ENCODE measurements at regions not wholly inside any gene's neighbourhood (a gene's known extent, or its start where the extent isn't known, plus 50 kb on each side); places are given as distances from the start of the nearest gene placed in this dataset.
A peak's percentile ranks its signal among the peaks of the same experiment; 100 is the strongest.
"Not testable (repeated sequence)": the region's sequence is repeated elsewhere in the genome, so short reads cannot be mapped to it uniquely, and the experiment has no call there.

DNA sequence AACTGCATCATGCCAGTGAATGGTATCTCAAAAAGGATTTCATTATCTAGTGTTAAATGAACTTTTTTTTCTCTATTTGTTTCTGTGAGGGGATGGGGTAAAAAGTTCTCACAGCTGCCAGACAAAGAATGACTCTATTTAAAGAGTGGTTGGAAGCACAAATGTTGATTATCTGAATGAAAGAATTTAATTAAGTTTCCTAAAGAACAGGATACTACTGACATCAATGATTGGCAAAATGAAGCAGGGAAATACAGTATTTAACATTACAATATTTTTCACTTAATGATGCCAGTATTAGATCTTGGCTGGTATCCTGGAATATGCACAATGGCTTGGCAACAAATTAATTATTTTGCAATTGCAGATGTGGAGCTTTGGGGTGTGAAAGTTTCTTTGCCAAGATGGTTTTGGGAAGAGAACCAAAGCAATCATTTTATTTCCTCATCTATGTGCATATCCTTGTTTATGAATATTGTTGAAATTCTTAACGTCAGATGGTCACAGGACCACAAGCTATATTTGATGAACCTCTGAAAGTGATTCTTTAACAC is 336.8 kb downstream of the ARL4A start:
- Histone ChIP-seq H3K27ac (no peak overlapping the region), H3K9me3 (no peaks in the 10 kb centered on the region), H3K36me3 (no peaks in the 10 kb centered on the region), H3K27me3 (no peaks in the 10 kb centered on the region), H3K4me1 (no peaks in the 10 kb centered on the region), H3K4me3 (no peak overlapping the region)
- ATAC-seq (no peak), FAIRE-seq (no peak), DNase-seq (no peak)
- intact Hi-C loops (cut with DNase I): no loop called here
- 33 to 71% methylated on average over 1 of the region's 1 CpG for WGBS, 2 donors
- TF ChIP-seq, protein P1, sequence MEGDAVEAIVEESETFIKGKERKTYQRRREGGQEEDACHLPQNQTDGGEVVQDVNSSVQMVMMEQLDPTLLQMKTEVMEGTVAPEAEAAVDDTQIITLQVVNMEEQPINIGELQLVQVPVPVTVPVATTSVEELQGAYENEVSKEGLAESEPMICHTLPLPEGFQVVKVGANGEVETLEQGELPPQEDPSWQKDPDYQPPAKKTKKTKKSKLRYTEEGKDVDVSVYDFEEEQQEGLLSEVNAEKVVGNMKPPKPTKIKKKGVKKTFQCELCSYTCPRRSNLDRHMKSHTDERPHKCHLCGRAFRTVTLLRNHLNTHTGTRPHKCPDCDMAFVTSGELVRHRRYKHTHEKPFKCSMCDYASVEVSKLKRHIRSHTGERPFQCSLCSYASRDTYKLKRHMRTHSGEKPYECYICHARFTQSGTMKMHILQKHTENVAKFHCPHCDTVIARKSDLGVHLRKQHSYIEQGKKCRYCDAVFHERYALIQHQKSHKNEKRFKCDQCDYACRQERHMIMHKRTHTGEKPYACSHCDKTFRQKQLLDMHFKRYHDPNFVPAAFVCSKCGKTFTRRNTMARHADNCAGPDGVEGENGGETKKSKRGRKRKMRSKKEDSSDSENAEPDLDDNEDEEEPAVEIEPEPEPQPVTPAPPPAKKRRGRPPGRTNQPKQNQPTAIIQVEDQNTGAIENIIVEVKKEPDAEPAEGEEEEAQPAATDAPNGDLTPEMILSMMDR (IDR thresholded peaks at IDR 0.05): no peak

DNA sequence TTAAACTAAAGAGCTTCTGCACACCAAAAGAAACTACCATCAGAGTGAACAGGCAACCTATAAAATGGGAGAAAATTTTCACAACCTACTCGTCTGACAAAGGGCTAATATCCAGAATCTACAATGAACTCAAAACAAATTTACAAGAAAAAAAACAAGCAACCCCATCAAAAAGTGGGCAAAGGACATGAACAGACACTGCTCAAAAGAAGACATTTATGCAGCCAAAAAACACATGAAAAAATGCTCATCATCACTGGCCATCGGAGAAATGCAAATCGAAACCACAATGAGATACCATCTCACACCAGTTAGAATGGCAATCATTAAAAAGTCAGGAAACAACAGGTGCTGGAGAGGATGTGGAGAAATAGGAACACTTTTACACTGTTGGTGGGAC is 337.6 kb downstream of the ARL4A start:
- ATAC-seq; H3K4me3 ChIP-seq; H3K27me3 ChIP-seq; intact Hi-C loops (cut with DNase I); DNase-seq; FAIRE-seq; H3K4me1 ChIP-seq; H3K9me3 ChIP-seq; H3K36me3 ChIP-seq; H3K27ac ChIP-seq: not testable (repeated sequence)
- 81 to 83% methylated on average over 3 of the region's 3 CpGs for WGBS, 2 donors

DNA sequence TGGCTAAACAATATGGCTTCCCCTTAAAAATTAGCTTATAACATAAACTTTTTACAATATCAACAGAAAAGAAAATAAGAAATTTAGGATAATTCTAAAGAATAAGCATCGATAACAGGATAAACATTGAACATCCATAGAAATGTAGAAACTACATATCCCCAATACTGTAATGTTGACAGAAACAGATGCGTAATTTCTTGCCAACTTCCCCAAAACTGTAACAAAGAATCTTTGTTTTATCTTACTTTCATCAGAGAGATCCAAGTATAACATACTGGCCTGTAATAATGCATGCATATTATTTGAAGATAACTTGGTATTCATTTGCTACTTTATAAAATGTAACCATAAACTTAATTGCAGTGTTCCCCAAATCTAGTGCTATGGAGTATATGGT is 339.9 kb downstream of the ARL4A start:
- H3K27me3 ChIP-seq: no peaks in the 10 kb centered on the region
- no peaks in the 10 kb centered on the region for H3K36me3 ChIP-seq
- H3K4me1 ChIP-seq: no peaks in the 10 kb centered on the region
- FAIRE-seq (no peak), ATAC-seq (no peak), DNase-seq (no peak)
- H3K27ac ChIP-seq: no peak overlapping the region
- intact Hi-C loops (cut with DNase I): no loop called here
- no peaks in the 10 kb centered on the region for H3K9me3 ChIP-seq
- WGBS, 2 donors: 76 to 81% methylated on average over 2 of the region's 2 CpGs
- TF ChIP-seq, protein P1 (IDR thresholded peaks at IDR 0.05): no peak
- no peak overlapping the region for H3K4me3 ChIP-seq

DNA sequence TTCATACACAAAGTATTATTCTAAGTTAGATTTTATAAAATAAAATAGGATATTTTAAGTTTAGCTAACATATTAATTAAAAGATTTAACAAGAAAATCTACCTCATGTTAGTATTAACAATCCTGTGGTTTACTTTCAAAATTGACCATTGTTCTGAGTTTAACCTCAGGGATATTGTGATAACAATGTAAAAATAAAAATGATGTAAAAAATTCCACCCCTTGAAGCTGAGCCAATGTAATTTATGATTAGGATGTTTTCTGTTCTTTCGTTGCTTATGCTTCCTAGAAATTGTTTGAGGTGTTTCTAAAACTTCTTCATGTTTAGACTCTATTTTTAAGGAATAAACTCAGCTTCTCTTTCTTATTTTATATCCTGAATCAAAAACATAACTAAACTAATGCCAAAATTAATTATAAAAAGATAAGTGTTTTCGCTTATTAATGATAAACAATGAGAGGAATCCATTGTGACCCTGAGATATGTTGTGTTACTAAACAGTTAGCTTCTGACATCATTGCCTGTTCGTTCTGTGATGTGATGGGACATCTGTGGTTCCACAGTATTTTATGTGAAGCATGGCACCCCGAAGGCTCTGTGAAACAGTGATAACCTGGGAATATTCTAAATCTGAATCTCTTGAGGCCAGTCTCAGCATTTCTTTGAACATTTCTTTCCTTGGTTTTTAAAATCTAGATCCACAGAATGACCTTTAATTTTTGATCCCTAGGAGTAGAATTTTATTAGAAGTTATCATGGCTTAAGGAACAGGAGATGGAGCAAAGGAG is 340.8 kb downstream of the ARL4A start:
- Histone ChIP-seq H3K27me3 (no peaks in the 10 kb centered on the region), H3K4me3 (no peak overlapping the region), H3K4me1 (no peaks in the 10 kb centered on the region), H3K36me3 (no peaks in the 10 kb centered on the region), H3K27ac (no peak overlapping the region), H3K9me3 (no peaks in the 10 kb centered on the region)
- ATAC-seq (no peak), DNase-seq (no peak), FAIRE-seq (peak; percentile 34)
- TF ChIP-seq, protein P1 (IDR thresholded peaks at IDR 0.05): no peak
- intact Hi-C loops (cut with DNase I): no loop called here
- WGBS, 2 donors: 54 to 62% methylated on average over 4 of the region's 4 CpGs

DNA sequence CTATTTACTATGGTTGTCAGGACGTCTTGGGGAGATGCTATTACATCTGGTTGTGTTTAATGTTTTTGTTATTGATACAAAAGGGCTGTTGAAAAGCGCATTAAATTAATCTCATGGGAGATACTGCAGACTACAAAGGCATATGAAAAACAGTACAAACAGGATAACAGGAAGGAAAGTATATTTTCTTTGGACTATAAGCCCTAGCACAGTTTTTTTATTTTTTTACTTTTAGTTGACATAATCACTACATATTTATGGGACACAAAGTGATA is 341.3 kb downstream of the ARL4A start:
- Histone ChIP-seq H3K9me3 (no peaks in the 10 kb centered on the region), H3K27ac (no peak overlapping the region), H3K27me3 (no peaks in the 10 kb centered on the region), H3K4me3 (no peak overlapping the region), H3K4me1 (no peaks in the 10 kb centered on the region), H3K36me3 (no peaks in the 10 kb centered on the region)
- DNase-seq (no peak), ATAC-seq (no peak), FAIRE-seq (no peak)
- intact Hi-C loops (cut with DNase I): no loop called here
- 57 to 65% methylated on average over 2 of the region's 2 CpGs for WGBS, 2 donors
- TF ChIP-seq, protein P1 (IDR thresholded peaks at IDR 0.05): no peak
